Cerebellar cortex (tissue), 1 donor: ENCODE measurements at regions not wholly inside any gene's neighbourhood (a gene's known extent, or its start where the extent isn't known, plus 50 kb on each side); places are given as distances from the start of the nearest gene placed in this dataset.
"Not testable (repeated sequence)": the region's sequence is repeated elsewhere in the genome, so short reads cannot be mapped to it uniquely, and the experiment has no call there.

Experiments
- DNase-seq: peaks from one replicate; pipeline ENCODE4 v3.0.0-alpha.2; 2015; ENCODE audit warnings: low spot score

DNA sequence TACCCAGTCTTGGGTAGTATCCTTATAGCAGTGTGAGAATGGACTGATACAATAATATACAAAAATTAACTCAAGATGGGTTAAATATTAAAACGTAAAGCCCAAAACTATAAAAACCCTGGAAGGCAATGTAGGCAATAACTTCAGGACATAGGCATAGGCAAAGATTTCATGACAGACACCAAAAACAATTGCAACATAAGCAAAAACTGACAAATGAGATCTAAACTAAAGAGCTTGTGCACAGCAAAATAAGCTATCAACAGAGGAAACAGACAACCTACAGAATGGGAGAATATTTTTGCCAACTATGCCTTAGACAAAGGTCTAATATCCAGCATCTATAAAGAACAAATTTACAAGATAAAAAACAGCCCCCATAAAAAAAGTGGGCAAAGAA is 204.8 kb upstream of the CCDC54 start:
- no peak for DNase-seq

DNA sequence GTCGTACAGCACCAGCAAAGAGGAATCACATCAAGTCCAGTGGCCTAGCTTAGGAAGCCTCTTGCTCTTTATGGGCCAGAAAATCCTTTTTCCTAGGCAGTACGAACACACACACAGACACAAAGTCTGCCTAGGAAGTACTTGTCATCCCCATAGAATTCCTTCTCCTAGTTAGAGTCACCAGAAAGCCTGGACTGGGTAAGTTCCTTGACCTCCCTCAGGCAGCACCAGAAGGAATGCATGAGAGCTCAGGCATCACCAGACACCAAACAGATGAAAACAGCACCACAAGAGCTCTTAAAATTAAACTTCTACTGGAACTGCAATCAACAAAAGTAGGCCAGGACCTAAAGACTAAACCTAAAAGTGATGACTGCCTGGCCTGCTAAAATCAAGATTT is 192.9 kb upstream of the CCDC54 start:
- DNase-seq = no peak

DNA sequence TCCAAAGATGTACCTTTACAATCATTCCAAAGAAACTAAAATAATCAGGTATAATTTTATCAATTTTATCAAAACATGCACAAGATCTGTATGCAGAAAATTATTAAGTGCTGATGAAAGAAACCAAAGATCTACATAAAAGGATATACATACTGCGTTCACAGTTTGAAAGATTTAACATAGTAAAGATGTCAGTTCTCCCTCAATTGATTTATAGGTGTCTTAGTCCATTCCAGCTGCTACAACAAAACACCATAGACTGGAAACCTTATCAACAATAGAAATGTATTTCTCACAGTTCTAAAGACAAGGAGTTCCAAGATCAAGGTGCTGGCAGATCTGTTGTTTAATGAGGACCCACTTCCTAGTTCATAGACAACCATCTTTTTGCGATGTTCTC is 189.0 kb upstream of the CCDC54 start:
- no peak for DNase-seq

DNA sequence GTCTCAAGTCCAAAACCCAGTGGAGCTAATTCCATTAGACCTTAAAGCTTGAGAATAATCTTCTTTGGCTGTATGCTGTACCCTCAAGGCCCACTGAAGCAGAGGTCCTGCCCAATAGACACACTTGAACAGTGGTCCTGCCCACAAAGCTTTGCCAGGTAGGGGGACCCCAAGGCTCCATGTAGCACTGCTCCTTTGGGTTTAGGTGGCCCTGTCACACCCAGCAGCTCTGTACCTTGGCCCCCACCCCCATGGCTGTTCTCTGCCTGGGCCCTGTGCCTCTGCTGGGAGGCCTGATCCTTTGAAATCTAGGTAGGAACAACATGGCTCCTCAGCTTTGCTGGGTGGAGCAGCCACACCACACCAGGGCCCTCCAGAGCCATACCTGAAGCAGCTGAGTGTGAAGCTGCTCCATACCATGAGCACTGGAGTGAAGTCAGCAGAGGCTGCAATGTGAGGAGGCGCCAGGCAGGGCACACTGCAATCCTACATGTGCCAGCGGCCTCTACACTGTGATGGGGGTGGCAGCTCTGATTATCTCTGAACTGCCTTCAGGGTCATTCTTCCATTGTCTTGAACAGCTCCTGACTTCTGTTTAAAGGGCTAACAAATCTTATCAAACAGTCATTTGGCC is 188.0 kb upstream of the CCDC54 start:
- DNase-seq = no peak

DNA sequence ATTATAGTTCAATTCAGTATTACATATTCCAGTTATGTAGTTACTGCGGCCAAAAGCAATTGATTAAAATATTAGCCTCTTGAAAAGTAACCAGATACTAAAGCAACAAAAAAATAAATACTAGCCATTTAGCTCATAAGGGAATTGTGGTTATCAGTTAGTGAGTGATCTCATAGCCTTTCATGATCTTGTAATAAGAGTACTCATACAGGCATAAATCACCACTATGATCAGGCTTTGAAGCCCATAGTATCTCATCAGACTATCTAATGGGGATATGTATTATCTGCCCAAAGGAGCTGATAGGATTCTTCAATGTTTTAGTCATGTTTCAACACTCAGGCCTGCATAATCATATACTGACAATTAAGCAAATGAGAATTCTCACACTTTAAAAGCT is 184.1 kb upstream of the CCDC54 start:
- DNase-seq = no peak

DNA sequence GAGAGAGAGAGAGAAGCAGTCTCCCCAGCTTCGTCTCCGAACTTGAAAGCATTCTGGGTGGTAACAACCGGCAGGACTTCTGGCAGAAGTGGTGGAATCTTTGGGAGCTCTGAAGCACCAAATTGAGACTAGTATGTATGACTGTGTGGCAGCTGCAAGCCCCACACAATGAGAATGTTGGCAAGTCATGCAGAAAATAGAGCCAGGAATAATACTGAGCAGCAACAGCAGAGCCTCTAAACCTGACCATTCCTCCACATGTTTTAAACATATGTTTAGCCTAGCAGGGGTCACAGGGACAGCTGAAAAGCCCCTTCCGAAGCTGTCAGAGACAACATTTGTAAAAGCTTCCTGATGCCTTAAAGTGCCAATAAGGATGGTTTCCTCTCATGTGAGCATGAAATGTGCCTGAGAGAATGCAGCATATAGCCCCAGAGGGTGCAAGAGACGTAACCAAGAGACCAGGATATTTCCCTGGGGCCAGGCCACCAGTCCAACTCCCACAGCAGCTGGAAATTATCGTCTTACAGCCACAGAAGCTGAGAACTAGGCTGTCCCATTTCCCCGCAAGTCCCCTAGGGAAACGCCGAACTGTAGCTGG is 178.6 kb upstream of the CCDC54 start:
- peak; percentile 15 for DNase-seq

DNA sequence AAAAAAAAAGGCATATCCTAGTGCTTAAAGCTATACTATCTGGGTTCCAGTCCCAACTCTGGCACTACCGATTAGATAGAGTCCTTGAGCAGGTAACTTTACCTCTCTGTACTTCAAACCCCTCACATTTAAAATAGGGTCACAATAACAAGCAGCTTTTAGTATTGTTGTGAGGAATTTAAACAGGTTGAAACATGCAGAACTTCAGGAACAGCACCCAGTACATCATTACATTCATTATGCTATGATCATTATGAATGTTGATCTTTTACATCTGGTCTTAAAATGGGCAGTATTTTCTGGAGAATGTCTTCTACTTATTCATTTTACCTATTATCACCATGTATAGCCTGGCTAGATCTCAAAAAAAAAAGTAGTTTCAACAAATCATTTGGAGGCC is 176.1 kb upstream of the CCDC54 start:
- DNase-seq = no peak

DNA sequence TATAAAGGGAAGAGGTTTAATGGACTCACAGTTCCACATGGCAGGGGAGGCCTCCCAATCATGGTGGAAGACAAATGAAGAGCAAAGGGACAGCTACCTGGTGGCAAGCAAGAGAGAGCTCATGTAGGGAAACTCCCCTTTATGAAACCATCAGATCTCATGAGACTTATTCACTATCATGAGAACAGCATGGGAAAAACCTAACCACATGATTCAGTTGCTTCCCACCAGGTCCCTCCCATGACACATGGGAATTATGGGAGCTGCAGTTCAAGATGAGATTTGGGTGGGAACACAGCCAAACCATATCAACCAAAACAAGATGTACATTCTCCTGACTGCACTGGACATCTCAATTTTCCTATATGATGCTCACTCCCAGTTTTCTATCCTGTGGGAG is 174.4 kb upstream of the CCDC54 start:
- DNase-seq = not testable (repeated sequence)

DNA sequence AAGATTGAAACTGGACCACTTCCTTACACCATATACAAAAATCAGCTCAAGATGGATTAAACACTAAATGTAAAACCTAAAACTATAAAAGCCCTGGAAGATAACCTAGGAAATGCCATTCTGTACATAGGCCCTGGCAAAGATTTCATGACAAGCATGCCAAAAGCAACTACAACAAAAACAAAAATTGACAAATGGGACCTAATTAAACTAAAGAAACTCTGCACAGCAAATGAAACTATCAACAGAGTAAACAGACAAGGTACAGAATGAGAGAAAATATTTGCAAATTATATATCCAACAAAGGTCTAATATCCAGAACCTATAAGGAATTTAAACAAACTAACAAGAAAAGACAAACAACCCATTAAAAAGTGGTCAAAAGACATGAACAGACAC is 173.1 kb upstream of the CCDC54 start:
- DNase-seq = no peak

DNA sequence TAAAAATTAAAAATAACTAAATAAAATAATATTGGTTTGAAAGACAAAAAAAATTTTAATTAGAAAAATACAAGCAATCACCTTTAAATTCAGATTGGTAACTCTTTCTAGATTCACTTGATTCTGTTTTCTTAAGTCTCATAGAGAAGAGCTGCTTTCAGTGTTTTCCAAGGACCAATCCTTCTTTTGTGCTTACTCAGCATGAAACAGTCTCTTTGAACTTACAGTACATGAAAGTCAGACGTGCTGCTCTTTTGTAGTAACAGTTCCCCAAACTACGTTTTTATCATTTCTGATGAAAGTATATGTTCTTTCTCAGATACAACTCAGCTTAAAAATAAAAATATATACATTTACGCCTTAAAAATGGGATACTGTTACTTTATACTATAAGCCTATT is 171.9 kb upstream of the CCDC54 start:
- DNase-seq = no peak

DNA sequence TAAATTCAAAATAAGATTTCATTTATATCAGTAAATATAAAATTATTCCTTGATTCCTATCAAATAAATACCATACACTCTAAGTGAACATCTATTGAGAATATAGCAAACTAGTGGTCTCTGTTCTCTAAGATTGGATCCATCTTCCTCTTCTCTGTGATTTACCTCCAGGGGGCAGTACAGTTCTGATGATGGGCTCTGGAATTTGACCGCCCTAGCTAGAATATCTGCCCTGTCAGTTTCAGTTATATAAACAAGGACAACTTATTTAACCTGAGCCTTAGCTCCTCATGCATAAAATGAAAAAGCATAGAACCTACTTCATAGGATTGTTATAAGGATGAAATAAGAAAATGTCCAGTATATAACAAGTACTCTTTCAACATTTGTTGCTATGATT is 171.1 kb upstream of the CCDC54 start:
- peak; percentile 26 for DNase-seq

DNA sequence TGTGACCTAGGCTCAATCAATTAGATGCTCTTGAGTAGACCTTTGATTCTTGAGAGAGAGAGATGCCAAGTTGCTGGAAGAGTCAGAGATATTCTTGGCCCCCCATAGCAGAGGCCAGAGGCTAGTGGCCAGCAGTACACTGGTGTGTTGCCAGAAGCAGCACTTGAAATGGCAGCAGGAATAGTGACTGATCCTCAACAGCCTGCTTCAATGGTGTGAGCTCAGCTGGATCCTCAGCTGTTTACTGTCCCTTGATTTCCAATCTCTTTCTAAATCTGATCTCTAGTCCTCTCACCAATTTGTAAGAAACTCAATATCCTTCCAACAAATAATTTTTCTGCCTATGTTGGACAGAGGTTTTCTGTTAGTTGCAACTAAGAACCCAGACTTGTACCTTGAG is 170.3 kb upstream of the CCDC54 start:
- no peak for DNase-seq

DNA sequence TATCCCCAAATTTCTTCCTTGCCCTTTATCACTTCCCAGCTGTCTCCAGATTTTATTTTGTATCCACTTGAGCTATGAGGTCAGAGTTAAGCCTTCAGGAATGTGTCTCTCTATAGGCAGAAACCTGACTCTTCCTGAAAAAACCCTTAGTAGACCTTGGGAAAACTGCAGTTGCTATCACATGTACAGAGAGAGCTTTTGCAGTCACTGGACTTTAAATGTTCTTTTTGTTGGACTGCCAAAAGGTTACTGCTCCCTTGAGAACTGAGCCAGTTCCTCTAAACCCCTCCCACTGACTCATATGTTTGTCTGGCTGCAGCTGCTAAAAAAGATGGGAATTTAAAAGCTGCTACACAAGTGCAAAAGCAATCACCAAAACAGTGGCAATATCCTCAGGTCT is 169.1 kb upstream of the CCDC54 start:
- DNase-seq = peak; percentile 10

DNA sequence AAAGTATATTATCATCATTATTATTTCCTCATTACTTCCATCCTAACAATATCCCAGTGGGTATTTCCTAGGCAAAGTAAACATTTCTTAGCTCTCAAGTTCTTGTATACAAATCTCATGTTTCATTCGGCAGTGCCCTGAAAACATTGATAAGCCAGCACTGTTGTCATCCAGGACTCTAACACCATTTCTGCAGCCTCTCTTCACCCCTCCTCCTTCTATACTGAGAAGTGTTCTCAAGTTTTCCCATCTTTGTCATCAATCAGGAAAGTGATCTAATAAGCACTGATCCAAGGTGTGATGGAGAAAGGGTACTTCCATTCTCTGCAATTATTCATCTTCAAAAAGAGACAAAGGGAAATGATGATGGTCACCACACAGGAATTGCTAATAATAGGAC is 168.4 kb upstream of the CCDC54 start:
- no peak for DNase-seq

DNA sequence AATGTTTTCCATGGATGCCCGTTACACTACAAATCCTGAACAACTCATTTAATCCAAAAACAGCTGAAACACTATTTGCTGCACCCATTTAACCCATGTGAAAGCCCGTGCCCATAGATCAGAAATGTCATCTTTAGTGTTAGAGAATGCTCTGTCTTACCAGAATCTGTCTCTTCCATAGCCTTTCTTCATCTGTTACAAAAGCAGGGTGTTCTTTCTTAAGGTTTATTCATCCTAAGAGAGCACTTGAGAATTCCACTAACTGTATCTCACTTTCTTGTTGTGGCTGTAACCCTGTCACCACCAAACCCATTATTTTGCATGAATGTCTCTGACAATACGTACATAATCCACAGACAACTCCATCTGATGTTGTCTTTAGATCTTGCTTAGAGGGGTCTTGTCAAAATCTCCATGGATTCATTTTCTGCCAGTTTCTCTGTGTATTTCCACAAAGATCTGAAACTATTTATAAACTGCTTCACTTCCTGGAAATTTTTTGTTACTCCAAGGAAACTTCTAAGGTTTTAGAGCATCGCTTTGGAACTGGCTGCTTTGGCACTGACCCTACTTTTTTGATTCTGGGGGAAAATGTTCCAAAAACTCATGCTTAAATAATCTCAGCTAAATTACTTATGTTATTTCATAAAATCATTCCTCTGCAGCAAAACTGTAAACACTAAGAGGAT is 167.8 kb upstream of the CCDC54 start:
- no peak for DNase-seq

DNA sequence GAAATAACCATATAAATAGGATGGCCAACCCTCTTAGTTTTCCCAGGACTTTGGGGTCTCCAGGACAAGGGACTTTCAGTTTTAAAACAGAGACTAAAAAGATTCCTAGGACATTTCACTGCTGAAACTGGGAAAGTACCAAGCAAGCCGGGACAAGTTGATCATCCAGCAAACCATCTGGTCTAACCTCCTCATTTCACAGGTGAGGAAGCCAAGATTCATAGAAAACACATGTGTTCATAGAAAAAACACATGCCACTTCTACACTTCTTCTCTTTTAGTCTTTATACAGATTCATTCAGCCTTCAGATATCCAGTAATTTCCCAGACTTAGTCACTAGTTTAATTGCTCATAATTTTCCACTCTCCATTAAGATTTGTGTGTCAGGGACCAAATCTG is 165.6 kb upstream of the CCDC54 start:
- DNase-seq = no peak

DNA sequence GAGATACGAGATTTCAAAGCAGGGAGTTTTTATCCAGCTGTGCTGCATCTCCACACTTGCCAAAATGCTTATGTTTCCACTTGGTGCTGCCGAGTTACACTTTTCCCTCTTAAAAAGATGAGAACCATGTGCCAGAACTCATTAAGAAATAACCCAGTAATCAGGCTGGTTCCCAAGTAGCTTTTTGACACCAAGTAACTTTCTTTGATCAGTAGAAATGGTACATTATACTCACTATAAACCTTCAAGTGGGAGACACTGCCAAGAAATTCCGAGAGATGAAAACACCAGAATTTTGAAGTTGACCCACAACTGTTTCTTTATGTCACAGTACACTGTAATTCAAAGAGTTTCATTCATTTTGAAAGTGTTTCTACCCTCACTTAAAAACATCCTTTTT is 164.6 kb upstream of the CCDC54 start:
- DNase-seq = no peak

DNA sequence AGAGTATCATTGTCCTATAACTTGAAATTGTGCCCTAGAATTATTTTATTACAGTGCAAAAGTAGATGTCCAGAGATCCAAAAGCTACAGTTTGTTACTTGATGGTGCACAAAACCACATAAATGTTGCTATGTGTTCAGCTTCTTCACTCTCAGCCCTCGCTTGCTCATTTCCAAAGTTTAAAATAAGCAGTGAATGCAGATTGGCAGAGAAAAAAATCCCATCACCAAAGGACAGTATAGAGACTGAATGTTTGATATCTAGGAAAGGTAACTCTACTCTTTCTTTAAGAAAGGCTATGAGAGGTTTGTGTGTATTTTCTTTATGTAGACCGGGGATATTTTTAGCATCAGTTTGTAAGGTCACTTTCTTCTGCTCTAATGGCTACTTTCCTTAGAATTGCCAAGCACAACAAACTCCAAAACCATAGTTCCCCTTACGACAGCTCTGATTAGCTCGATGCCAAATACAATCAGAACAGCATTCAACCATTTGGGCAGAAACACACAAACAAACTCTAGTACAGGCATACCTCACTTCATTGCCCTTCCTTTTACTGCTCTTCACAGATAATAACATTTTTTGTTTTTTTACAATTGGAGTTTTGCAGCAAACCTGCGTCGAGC is 164.1 kb upstream of the CCDC54 start:
- DNase-seq = no peak

DNA sequence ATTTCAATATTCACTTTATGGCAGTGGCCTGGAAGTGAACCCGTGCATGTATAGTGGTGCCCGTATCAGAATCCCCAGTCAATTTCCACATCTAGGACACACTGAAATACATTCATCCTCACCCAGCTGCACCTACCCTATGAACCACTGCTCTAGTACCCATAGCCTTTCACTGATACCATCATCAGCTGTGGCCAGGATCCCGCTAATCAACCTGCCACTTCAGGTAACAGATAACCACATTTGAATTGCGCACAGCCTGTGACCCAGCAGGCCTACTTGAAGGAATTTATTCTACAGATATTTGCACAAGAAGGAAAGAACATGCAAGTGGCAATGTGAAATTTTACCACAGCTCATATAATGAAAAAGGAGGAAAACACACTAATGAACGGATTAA is 161.0 kb upstream of the CCDC54 start:
- DNase-seq = no peak

DNA sequence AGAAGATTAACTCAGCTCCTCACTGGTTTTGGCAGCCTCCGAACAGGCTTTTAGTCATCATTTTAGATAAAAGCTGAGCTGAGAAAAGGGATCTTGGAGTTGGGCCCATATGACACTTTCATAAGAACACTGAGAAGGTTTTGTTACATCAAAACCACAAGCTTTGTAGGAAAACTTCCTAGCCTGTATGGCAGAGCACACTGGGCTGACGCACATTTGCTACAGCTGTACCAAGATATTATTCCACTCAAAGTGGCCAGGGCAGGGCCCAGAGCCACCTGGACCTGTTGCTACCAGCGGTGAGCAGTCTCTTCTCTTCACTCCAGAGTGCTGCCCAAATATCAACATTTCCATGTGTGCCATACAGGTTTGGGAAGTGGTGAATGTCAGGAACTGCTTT is 160.5 kb upstream of the CCDC54 start:
- no peak for DNase-seq

DNA sequence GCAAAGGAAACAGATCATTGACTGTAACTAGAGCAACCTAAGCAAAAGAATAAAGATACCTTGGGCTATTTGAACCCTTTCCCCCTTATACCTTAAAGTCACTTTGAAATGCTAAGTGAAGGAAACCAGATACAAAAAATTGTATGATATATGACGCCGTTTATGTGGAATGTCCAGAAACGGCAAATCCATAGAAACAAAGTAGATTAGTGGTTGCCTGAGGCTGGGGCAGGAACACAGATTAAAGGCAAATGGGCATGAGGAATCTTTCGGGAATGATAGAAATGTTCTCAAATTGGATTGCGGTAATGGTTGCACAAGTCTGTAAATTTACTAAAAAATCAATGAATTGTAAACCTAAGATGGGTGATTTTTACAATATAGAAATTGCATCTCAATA is 160.1 kb upstream of the CCDC54 start:
- no peak for DNase-seq

DNA sequence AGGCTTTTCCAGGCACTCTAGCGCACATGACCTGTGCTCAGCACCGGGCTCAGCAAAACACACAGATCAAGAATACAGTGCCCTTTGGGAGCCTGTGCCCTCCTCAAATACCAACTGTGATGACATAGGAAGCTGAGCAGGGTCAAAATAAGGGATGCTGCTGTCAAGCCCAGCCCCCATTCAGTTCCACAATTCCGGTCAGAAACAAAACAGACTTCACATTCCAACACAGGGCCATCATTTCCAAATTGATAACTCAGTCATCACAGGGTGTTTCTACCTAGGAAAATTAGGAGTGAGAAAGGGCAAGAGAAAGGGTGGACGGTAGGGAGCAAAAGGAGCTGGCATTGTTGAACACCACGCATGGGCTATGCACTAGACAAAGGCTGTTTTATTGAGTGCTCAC is 158.4 kb upstream of the CCDC54 start:
- no peak for DNase-seq

DNA sequence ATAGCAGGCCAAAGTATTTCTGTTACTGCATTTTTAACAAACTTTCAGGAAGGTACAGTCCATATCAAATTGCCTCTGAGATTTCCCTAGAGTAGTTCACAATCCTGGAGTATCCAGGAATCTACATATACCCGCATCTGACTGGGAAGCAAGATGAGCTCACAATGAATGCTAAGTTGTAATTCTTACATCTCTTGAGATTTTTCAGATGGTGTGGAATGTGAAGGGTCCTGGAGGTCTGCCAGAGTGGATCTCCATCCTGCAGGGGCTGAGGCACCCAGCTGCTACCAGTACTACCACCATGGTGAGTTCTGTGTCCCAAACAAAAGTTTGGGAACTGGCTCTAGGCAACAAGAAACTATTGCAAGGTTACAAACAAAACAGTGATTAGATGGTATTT is 156.7 kb upstream of the CCDC54 start:
- no peak for DNase-seq
